IMR-90 (cell line): ENCODE measurements at regions not wholly inside any gene's neighbourhood (a gene's known extent, or its start where the extent isn't known, plus 50 kb on each side); places are given as distances from the start of the nearest gene placed in this dataset.

Experiments used
- ATAC-seq: fragments of 200-7000 bp; cut with Tn5 transposase; 2 replicates; pipeline ENCODE4 v1.9.1; 2020; ENCODE audit warnings: low read depth, mild to moderate bottlenecking, moderate library complexity
- BruUV-seq: library from RNA; stranded (reverse); fragments of 400-500 nt; replicated peaks from 2 replicates; lab custom pipeline; 2021; lab: Mats Ljungman, UMichigan
- CTCF ChIA-PET: fragments of 300-600 bp; formaldehyde crosslinking; extraction: SDS; loops from one replicate; lab custom pipeline; 2021; ENCODE audit warnings: antibody characterized with exemption; lab: Yijun Ruan, JAX
- POLR2A ChIA-PET: fragments of 300-600 bp; sonication (Branson Sonifier 250); formaldehyde crosslinking; loops from one replicate; lab custom pipeline; 2022; ENCODE audit warnings: antibody characterized with exemption; ENCODE audit not compliant: unreplicated experiment; lab: Charles Lee
- DNase-seq: peaks from one replicate; pipeline ENCODE4 v3.0.0; 2013
- H2AFZ ChIP-seq: replicated peaks from 2 replicates; pipeline ENCODE3; 2013; ENCODE audit warnings: low read length, mild to moderate bottlenecking; ENCODE audit not compliant: poor library complexity
- H2AK5ac ChIP-seq: 2 replicates; pipeline ENCODE4 v1.6.1; 2013; ENCODE audit warnings: low read depth, low read length, inconsistent platforms
- H2AK9ac ChIP-seq: replicated peaks from 2 replicates; pipeline ENCODE3; 2013; ENCODE audit warnings: mild to moderate bottlenecking, low read depth, low read length, moderate library complexity; ENCODE audit not compliant: poor library complexity
- H2BK120ac ChIP-seq: 2 replicates; pipeline ENCODE4 v1.6.1; 2013; ENCODE audit warnings: low read depth, low read length, inconsistent platforms
- H2BK15ac ChIP-seq: 3 replicates; pipeline ENCODE4 v1.6.1; 2013; ENCODE audit warnings: low read depth, low read length, inconsistent platforms
- H2BK20ac ChIP-seq: 2 replicates; pipeline ENCODE4 v1.6.1; 2013; ENCODE audit warnings: low read depth, mild to moderate bottlenecking, inconsistent platforms, low read length, moderate library complexity
- H2BK5ac ChIP-seq: 2 replicates; pipeline ENCODE4 v1.6.1; 2013; ENCODE audit warnings: mild to moderate bottlenecking, low read depth, low read length, inconsistent platforms; ENCODE audit not compliant: poor library complexity, severe bottlenecking
- H3K14ac ChIP-seq: replicated peaks from 2 replicates; pipeline ENCODE4 v1.6.1; 2013; ENCODE audit warnings: low read depth, low read length, inconsistent platforms
- H3K18ac ChIP-seq: 2 replicates; pipeline ENCODE4 v1.6.1; 2013; ENCODE audit warnings: low read depth, low read length, control low read depth
- H3K23ac ChIP-seq: 2 replicates; pipeline ENCODE4 v1.6.1; 2013; ENCODE audit warnings: low read depth, low read length, inconsistent platforms
- H3K27ac ChIP-seq: 2 replicates; pipeline ENCODE4 v1.5.1; 2013; ENCODE audit warnings: mild to moderate bottlenecking, control low read depth, low read length; ENCODE audit not compliant: insufficient read depth
- H3K27me3 ChIP-seq: 2 replicates; pipeline ENCODE4 v1.6.1; 2013; ENCODE audit warnings: low read length; ENCODE audit not compliant: control insufficient read depth, insufficient read depth
- H3K36me3 ChIP-seq: 2 replicates; pipeline ENCODE4 v1.6.1; 2013; ENCODE audit warnings: low read length, mixed read lengths; ENCODE audit not compliant: control insufficient read depth, insufficient read depth
- H3K4ac ChIP-seq: 2 replicates; pipeline ENCODE4 v1.6.1; 2013; ENCODE audit warnings: low read depth, low read length, inconsistent platforms
- H3K4me1 ChIP-seq: 2 replicates; pipeline ENCODE4 v1.6.1; 2013; ENCODE audit warnings: low read length, mixed read lengths; ENCODE audit not compliant: control insufficient read depth, insufficient read depth
- H3K4me2 ChIP-seq: 2 replicates; pipeline ENCODE4 v1.6.1; 2013; ENCODE audit warnings: low read depth, mild to moderate bottlenecking, control low read depth, low read length, moderate library complexity
- H3K4me3 ChIP-seq: 2 replicates; pipeline ENCODE4 v1.5.1; 2013; ENCODE audit warnings: low read depth, mild to moderate bottlenecking, control low read depth, low read length, moderate library complexity; ENCODE audit not compliant: insufficient read depth
- H3K56ac ChIP-seq: 2 replicates; pipeline ENCODE4 v1.6.1; 2013; ENCODE audit warnings: low read length, inconsistent platforms; ENCODE audit not compliant: insufficient read depth; ENCODE audit errors: extremely low read depth
- H3K79me1 ChIP-seq, 2 experiments: 2 replicates each; pipeline ENCODE4 v1.6.1; 2013; ENCODE audit warnings: low read length in 2 of 2, inconsistent platforms in 1 of 2, low read depth in 1 of 2
- H3K9ac ChIP-seq: 2 replicates; pipeline ENCODE4 v1.6.1; 2013; ENCODE audit warnings: low read depth, low read length, control low read depth
- H3K9me1 ChIP-seq: 2 replicates; pipeline ENCODE4 v1.6.1; 2013; ENCODE audit warnings: low read length, inconsistent platforms; ENCODE audit not compliant: insufficient read depth
- H3K9me3 ChIP-seq: 2 replicates; pipeline ENCODE4 v1.6.1; 2013; ENCODE audit warnings: low read length; ENCODE audit not compliant: control insufficient read depth, insufficient read depth
- H4K20me1 ChIP-seq: 2 replicates; pipeline ENCODE4 v1.6.1; 2013; ENCODE audit warnings: low read length, inconsistent platforms; ENCODE audit not compliant: insufficient read depth
- H4K5ac ChIP-seq: 2 replicates; pipeline ENCODE4 v1.6.1; 2013; ENCODE audit warnings: mild to moderate bottlenecking, low read depth, low read length, control low read depth
- H4K8ac ChIP-seq, 2 experiments: 2 replicates each; pipeline ENCODE4 v1.6.1; 2013; ENCODE audit warnings: low read depth in 2 of 2, low read length in 2 of 2, control low read depth in 1 of 2, inconsistent platforms in 1 of 2
- H4K91ac ChIP-seq: 2 replicates; pipeline ENCODE4 v1.6.1; 2013; ENCODE audit warnings: low read depth, low read length, inconsistent platforms; ENCODE audit not compliant: insufficient read depth
- BHLHE40 ChIP-seq: fragments of 150-350 bp; IDR thresholded peaks from 2 replicates; pipeline ENCODE4 v1.6.1; 2016; ENCODE audit warnings: mild to moderate bottlenecking, low read depth, low read length
- CEBPB ChIP-seq: IDR thresholded peaks from 2 replicates; pipeline ENCODE4 v1.6.1; 2012; ENCODE audit warnings: low read depth, low read length, improper control_type of control experiment
- CHD1 ChIP-seq: IDR thresholded peaks from 2 replicates; pipeline ENCODE4 v1.6.1; 2012; ENCODE audit warnings: low read depth, low read length, improper control_type of control experiment
- FOS ChIP-seq: fragments of 150-350 bp; IDR thresholded peaks from 2 replicates; pipeline ENCODE4 v1.6.1; 2016; ENCODE audit warnings: low read depth, low read length
- MAFK ChIP-seq: IDR thresholded peaks from 2 replicates; pipeline ENCODE4 v1.6.1; 2012; ENCODE audit warnings: low read depth, low read length, improper control_type of control experiment
- MAZ ChIP-seq: IDR thresholded peaks from 2 replicates; pipeline ENCODE4 v1.6.1; 2012; ENCODE audit warnings: low read depth, mild to moderate bottlenecking, low read length, improper control_type of control experiment, moderate library complexity, borderline replicate concordance
- MXI1 ChIP-seq: IDR thresholded peaks from 2 replicates; pipeline ENCODE4 v1.6.1; 2012; ENCODE audit warnings: low read depth, mild to moderate bottlenecking, low read length, moderate library complexity, borderline replicate concordance
- NFE2L2 ChIP-seq: fragments of 150-350 bp; IDR thresholded peaks from 2 replicates; pipeline ENCODE4 v1.6.1; 2016; ENCODE audit warnings: low read depth, mild to moderate bottlenecking, low read length
- POLR2A ChIP-seq: IDR thresholded peaks from 2 replicates; pipeline ENCODE4 v1.6.1; 2012; ENCODE audit warnings: mild to moderate bottlenecking, low read depth, low read length
- RAD21 ChIP-seq: IDR thresholded peaks from 2 replicates; pipeline ENCODE4 v1.6.1; 2012; ENCODE audit warnings: low read length, improper control_type of control experiment
- RCOR1 ChIP-seq: IDR thresholded peaks from 2 replicates; pipeline ENCODE4 v1.6.1; 2012; ENCODE audit warnings: mild to moderate bottlenecking, low read length, improper control_type of control experiment; ENCODE audit not compliant: insufficient replicate concordance
- RFX5 ChIP-seq: IDR thresholded peaks from 2 replicates; pipeline ENCODE4 v1.8.0; 2012; ENCODE audit warnings: low read depth, mild to moderate bottlenecking, low read length, moderate library complexity
- SMC3 ChIP-seq: fragments of 150-350 bp; IDR thresholded peaks from 2 replicates; pipeline ENCODE4 v1.6.1; 2016; ENCODE audit warnings: low read depth, mild to moderate bottlenecking, antibody characterized with exemption, low read length, moderate library complexity
- WGBS, 2 experiments: methylation state at CpG; one replicate each; pipeline versions ENCODE4 v1.1.5 to v1.1.7; 2013; ENCODE audit warnings: missing lambda C conversion rate in 2 of 2; ENCODE audit not compliant: insufficient read length in 1 of 2; ENCODE audit errors: extremely low coverage in 2 of 2; 5-methylcytosine and 5-hydroxymethylcytosine counted together
- dilution Hi-C: fragments of 300-500 bp; cut with HindIII; formaldehyde crosslinking; loops from one replicate; pipeline ENCODE4 v1.14.3; 2018; ENCODE audit warnings: low sequenced_read_pairs; ENCODE audit not compliant: unreplicated experiment
- in situ Hi-C: fragments of 300-500 bp; cut with MboI; formaldehyde crosslinking; loops from 3 replicates; pipeline ENCODE4 v1.14.3; 2019; ENCODE audit warnings: low sequenced_read_pairs, inconsistent platforms, mixed read lengths
- intact Hi-C: fragments of 100-400 bp; cut with micrococcal nuclease; formaldehyde crosslinking; loops from 2 replicates; pipeline ENCODE4 v1.10.0; 2022
- TF ChIP-seq, protein P1 (sequence below): fragments of 150-350 bp; IDR thresholded peaks from 2 replicates; pipeline ENCODE4 v1.6.1; 2017; ENCODE audit warnings: mild to moderate bottlenecking, antibody characterized with exemption, low read length, low read depth
- TF ChIP-seq, protein P2 (sequence below): fragments of 150-350 bp; IDR thresholded peaks from 2 replicates; pipeline ENCODE4 v1.6.1; 2016; ENCODE audit warnings: low read depth, mild to moderate bottlenecking, low read length, moderate library complexity, borderline replicate concordance
- TF ChIP-seq, protein P3 (sequence below): conservative IDR thresholded peaks from 2 replicates; pipeline ENCODE4 v1.5.1; 2012; ENCODE audit warnings: mild to moderate bottlenecking, low read depth, low read length, improper control_type of control experiment

GRCh38 chr21:41639336-41639735 lies 127.5 kb downstream of the RIPK4 start:
- POLR2A ChIA-PET = no interaction called here
- DNase-seq (no peak), ATAC-seq (no peak)
- H4K8ac ChIP-seq = no peak overlapping the region
- H3K4me2 ChIP-seq = no peak overlapping the region
- H3K27ac ChIP-seq = no peak overlapping the region
- H2BK5ac ChIP-seq = no peak overlapping the region
- no peak overlapping the region for H3K14ac ChIP-seq
- dilution Hi-C loops (no loop called here), intact Hi-C loops (no loop called here), in situ Hi-C loops (no loop called here)
- H3K18ac ChIP-seq = no peak overlapping the region
- no peak overlapping the region for H4K91ac ChIP-seq
- H3K4ac ChIP-seq = no peak overlapping the region
- 98% methylated on average over 5 of the region's 10 CpGs; no CpG with 5 or more reads in 1 of the 2 experiments for WGBS, 2 experiments
- H2BK120ac ChIP-seq = no peak overlapping the region
- no peak overlapping the region for H3K4me3 ChIP-seq
- CTCF ChIA-PET = no interaction called here
- no TSS peak for BruUV-seq
- H2BK15ac ChIP-seq = no peak overlapping the region
- no peak overlapping the region for H3K9ac ChIP-seq
- H2AK9ac ChIP-seq = no peak overlapping the region
- no peak overlapping the region for H2BK20ac ChIP-seq
- H3K23ac ChIP-seq = no peak overlapping the region
- H3K56ac ChIP-seq = no peak overlapping the region
- no peak overlapping the region for H4K5ac ChIP-seq
- H2AFZ ChIP-seq = no peak overlapping the region
- TF ChIP-seq CHD1 = no peak
- TF ChIP-seq BHLHE40 = no peak
- no peak for TF ChIP-seq SMC3
- no peak for TF ChIP-seq NFE2L2
- TF ChIP-seq, protein P1, sequence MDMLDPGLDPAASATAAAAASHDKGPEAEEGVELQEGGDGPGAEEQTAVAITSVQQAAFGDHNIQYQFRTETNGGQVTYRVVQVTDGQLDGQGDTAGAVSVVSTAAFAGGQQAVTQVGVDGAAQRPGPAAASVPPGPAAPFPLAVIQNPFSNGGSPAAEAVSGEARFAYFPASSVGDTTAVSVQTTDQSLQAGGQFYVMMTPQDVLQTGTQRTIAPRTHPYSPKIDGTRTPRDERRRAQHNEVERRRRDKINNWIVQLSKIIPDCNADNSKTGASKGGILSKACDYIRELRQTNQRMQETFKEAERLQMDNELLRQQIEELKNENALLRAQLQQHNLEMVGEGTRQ = no peak
- TF ChIP-seq FOS = no peak
- no peak for TF ChIP-seq MAFK
- no peak for TF ChIP-seq MAZ
- TF ChIP-seq, protein P2, sequence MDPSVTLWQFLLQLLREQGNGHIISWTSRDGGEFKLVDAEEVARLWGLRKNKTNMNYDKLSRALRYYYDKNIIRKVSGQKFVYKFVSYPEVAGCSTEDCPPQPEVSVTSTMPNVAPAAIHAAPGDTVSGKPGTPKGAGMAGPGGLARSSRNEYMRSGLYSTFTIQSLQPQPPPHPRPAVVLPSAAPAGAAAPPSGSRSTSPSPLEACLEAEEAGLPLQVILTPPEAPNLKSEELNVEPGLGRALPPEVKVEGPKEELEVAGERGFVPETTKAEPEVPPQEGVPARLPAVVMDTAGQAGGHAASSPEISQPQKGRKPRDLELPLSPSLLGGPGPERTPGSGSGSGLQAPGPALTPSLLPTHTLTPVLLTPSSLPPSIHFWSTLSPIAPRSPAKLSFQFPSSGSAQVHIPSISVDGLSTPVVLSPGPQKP = no peak
- TF ChIP-seq RAD21 = no peak
- TF ChIP-seq RFX5 = no peak
- TF ChIP-seq, protein P3, sequence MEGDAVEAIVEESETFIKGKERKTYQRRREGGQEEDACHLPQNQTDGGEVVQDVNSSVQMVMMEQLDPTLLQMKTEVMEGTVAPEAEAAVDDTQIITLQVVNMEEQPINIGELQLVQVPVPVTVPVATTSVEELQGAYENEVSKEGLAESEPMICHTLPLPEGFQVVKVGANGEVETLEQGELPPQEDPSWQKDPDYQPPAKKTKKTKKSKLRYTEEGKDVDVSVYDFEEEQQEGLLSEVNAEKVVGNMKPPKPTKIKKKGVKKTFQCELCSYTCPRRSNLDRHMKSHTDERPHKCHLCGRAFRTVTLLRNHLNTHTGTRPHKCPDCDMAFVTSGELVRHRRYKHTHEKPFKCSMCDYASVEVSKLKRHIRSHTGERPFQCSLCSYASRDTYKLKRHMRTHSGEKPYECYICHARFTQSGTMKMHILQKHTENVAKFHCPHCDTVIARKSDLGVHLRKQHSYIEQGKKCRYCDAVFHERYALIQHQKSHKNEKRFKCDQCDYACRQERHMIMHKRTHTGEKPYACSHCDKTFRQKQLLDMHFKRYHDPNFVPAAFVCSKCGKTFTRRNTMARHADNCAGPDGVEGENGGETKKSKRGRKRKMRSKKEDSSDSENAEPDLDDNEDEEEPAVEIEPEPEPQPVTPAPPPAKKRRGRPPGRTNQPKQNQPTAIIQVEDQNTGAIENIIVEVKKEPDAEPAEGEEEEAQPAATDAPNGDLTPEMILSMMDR = no peak
- no peak for TF ChIP-seq CEBPB
- no peak for TF ChIP-seq MXI1
- no peak for TF ChIP-seq POLR2A
- TF ChIP-seq RCOR1 = no peak
- H3K79me1 ChIP-seq = no peaks in the 10 kb centered on the region
- H3K9me1 ChIP-seq = peaks cover 19% of the 10 kb centered on the region
- H3K36me3 ChIP-seq = no peaks in the 10 kb centered on the region
- no peak overlapping the region for H2AK5ac ChIP-seq
- peaks cover 2% of the 10 kb centered on the region; the same call in 1 of the 2 replicates for H3K9me3 ChIP-seq
- H3K27me3 ChIP-seq = no peaks in the 10 kb centered on the region
- peaks cover 20% of the 10 kb centered on the region for H3K4me1 ChIP-seq
- no peaks in the 10 kb centered on the region for H4K20me1 ChIP-seq
